BJ (cell line): ENCODE measurements at regions not wholly inside any gene's neighbourhood (a gene's known extent, or its start where the extent isn't known, plus 50 kb on each side); places are given as distances from the start of the nearest gene placed in this dataset.

Experiments used
- CTCF ChIA-PET: fragments of 350-600 bp; formaldehyde crosslinking; extraction: SDS; loops from one replicate; lab custom pipeline; 2021; ENCODE audit warnings: antibody characterized with exemption, inconsistent platforms; lab: Yijun Ruan, JAX
- POLR2A ChIA-PET: fragments of 300-600 bp; sonication (Branson Sonifier 250); formaldehyde crosslinking; extraction: SDS; loops from one replicate; lab custom pipeline; 2021; ENCODE audit warnings: antibody characterized with exemption; lab: Charles Lee
- DNase-seq: peaks from one replicate; pipeline ENCODE4 v3.0.0-alpha.2; 2011; ENCODE audit warnings: low read depth
- H3K27me3 ChIP-seq: 2 replicates; pipeline ENCODE4 v1.6.0; 2011; ENCODE audit warnings: low read length; ENCODE audit not compliant: control insufficient read depth, insufficient read depth
- H3K36me3 ChIP-seq: 2 replicates; pipeline ENCODE4 v1.5.1; 2011; ENCODE audit warnings: low read length; ENCODE audit not compliant: control insufficient read depth, insufficient read depth
- H3K4me3 ChIP-seq: 2 replicates; pipeline ENCODE4 v1.5.1; 2011; ENCODE audit warnings: low read depth, mild to moderate bottlenecking, control low read depth, low read length
- TF ChIP-seq, protein P1 (sequence below): IDR thresholded peaks from 2 replicates; pipeline ENCODE4 v1.5.1; 2011; ENCODE audit warnings: low read depth, mild to moderate bottlenecking, control low read depth, inconsistent platforms, low read length, moderate library complexity; ENCODE audit not compliant: insufficient read depth

- CTCF ChIA-PET: no interaction called here
- TF ChIP-seq, protein P1, sequence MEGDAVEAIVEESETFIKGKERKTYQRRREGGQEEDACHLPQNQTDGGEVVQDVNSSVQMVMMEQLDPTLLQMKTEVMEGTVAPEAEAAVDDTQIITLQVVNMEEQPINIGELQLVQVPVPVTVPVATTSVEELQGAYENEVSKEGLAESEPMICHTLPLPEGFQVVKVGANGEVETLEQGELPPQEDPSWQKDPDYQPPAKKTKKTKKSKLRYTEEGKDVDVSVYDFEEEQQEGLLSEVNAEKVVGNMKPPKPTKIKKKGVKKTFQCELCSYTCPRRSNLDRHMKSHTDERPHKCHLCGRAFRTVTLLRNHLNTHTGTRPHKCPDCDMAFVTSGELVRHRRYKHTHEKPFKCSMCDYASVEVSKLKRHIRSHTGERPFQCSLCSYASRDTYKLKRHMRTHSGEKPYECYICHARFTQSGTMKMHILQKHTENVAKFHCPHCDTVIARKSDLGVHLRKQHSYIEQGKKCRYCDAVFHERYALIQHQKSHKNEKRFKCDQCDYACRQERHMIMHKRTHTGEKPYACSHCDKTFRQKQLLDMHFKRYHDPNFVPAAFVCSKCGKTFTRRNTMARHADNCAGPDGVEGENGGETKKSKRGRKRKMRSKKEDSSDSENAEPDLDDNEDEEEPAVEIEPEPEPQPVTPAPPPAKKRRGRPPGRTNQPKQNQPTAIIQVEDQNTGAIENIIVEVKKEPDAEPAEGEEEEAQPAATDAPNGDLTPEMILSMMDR: no peak
- POLR2A ChIA-PET: no interaction called here
- no peak for DNase-seq
- Histone ChIP-seq H3K4me3 (no peak overlapping the region), H3K36me3 (no peaks in the 10 kb centered on the region), H3K27me3 (no peaks in the 10 kb centered on the region; the same call in 1 of the 2 replicates)
Measured at GRCh38 chr14:30369502-30370180, 189.3 kb upstream of the G2E3 start.

DNA sequence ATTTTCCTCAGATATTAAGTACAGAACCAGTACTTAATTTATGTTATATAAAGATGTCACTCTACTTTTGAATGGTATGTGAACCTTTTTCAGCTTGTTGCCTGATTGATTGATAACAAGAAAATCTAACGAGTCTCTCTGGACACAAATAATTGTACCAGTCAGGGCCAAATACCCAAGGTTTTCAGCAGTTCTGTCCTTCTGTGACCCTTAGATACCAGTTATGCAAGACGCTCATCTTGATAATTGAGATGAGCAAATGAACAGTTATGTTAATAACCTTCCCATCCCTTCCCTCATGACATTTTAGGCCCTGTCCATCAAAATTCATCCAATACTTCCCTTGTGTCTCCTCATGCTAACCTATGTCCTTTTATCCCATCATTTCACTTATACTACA, 185.9 kb upstream of the G2E3 start:
- H3K27me3 ChIP-seq: no peaks in the 10 kb centered on the region; the same call in 1 of the 2 replicates
- no peaks in the 10 kb centered on the region for H3K36me3 ChIP-seq
- no peak overlapping the region for H3K4me3 ChIP-seq
- ChIA-PET POLR2A (no interaction called here), CTCF (interaction anchor here (0.9 to 5.2 kb wide), 3 partner anchors 11 to 148 kb away, joined by 3 to 47 read pairs (median 18); no protein-coding TSS in a partner anchor)
- TF ChIP-seq, protein P1: no peak
- no peak for DNase-seq

- POLR2A ChIA-PET: no interaction called here
- H3K27me3 ChIP-seq: no peaks in the 10 kb centered on the region; the same call in 1 of the 2 replicates
- no peak for DNase-seq
- H3K4me3 ChIP-seq: no peak overlapping the region
- no peaks in the 10 kb centered on the region for H3K36me3 ChIP-seq
- TF ChIP-seq, protein P1: no peak
- CTCF ChIA-PET: interaction anchor here (0.6 to 5.2 kb wide), 4 partner anchors 10 to 147 kb away, joined by 3 to 47 read pairs (median 10); no protein-coding TSS in a partner anchor
Measured at GRCh38 chr14:30373526-30373925, 185.4 kb upstream of the G2E3 start.

- Histone ChIP-seq H3K36me3 (no peaks in the 10 kb centered on the region), H3K4me3 (no peak overlapping the region), H3K27me3 (no peaks in the 10 kb centered on the region; the same call in 1 of the 2 replicates)
- ChIA-PET CTCF (interaction anchor here (0.5 to 5.2 kb wide), 17 partner anchors 8 to 600 kb away, joined by 3 to 47 read pairs (median 3); no protein-coding TSS in a partner anchor), POLR2A (no interaction called here)
- TF ChIP-seq, protein P1: peak; percentile 92
- DNase-seq: no peak
Measured at GRCh38 chr14:30375296-30375892, 183.6 kb upstream of the G2E3 start.

- TF ChIP-seq, protein P1: no peak
- no peak for DNase-seq
- Histone ChIP-seq H3K36me3 (no peaks in the 10 kb centered on the region), H3K27me3 (no peaks in the 10 kb centered on the region), H3K4me3 (no peak overlapping the region)
- ChIA-PET POLR2A (no interaction called here), CTCF (interaction anchor here (4.9 kb wide), 1 partner anchor 8 kb away, joined by 18 read pairs; no protein-coding TSS in a partner anchor)
Measured at GRCh38 chr14:30381861-30382480, 177.0 kb upstream of the G2E3 start.
